ENCODE measurements at regions not wholly inside any gene's neighbourhood (a gene's known extent, or its start where the extent isn't known, plus 50 kb on each side); places are given as distances from the start of the nearest gene placed in this dataset.

DNA sequence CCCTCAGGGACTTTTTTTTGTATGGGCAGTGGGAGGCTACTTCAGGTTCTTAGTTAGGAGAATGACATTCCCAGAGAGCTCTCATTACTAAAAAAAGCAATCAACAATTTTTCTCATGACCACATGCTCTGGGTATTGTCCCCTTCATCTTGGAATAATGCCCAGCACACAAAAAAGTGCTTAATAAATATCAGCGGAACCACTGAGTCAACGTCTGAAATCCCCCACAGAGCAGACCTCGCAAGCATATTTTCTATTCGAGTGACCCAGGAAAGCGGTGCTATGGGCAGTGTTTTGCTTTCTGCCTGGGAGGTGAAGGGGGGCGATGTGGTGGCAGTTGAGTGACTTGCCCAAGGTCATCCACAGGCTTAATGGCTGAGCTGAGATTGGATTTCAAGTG, 493.4 kb upstream of the ZMIZ1 start:
- Histone ChIP-seq H4K91ac (ENCODE audit: low read depth, low read length, poor library complexity) (no peak overlapping the region), H3K9me3 (replicated peaks in 1 of 2; ENCODE audit: control insufficient read depth in 2 of 2, insufficient read depth in 1 of 2, low read depth in 1 of 2, low read length in 2 of 2) (no peaks in the 10 kb centered on the region), H2BK15ac (ENCODE audit: low read length) (no peak overlapping the region), H3K4ac (ENCODE audit: low read length) (no peak overlapping the region), H2AFZ (ENCODE audit: low read length) (no peak overlapping the region), H2BK12ac (ENCODE audit: low read length) (no peak overlapping the region), H2BK120ac (ENCODE audit: low read depth, low read length) (no peak overlapping the region), H4K8ac (ENCODE audit: low read depth, low read length) (no peak overlapping the region), H3K27me3 (ENCODE audit: control insufficient read depth in 3 of 3, insufficient read depth in 3 of 3, low read depth in 1 of 3, low read length in 3 of 3) (no peaks in the 10 kb centered on the region), H3K79me1 (ENCODE audit: low read depth, low read length) (no peaks in the 10 kb centered on the region), H2AK5ac (ENCODE audit: low read depth, low read length) (no peak overlapping the region), H3K27ac (replicated peaks; ENCODE audit: low read length) (no peak overlapping the region), H3K4me3 (ENCODE audit: low read length in 2 of 2) (no peak overlapping the region), H2BK5ac (ENCODE audit: low read length) (no peak overlapping the region), H3K36me3 (replicated peaks in 1 of 2; ENCODE audit: control insufficient read depth in 2 of 2, insufficient read depth in 2 of 2, low read length in 2 of 2) (no peaks in the 10 kb centered on the region), H3K18ac (ENCODE audit: low read length) (no peak overlapping the region), H3K23ac (ENCODE audit: low read depth, low read length, poor library complexity) (no peak overlapping the region), H3K9ac (ENCODE audit: low read depth, low read length, poor library complexity) (no peak overlapping the region), H3K4me2 (ENCODE audit: insufficient read depth, low read length, poor library complexity, severe bottlenecking) (no peak overlapping the region), H3K4me1 (ENCODE audit: control insufficient read depth in 2 of 2, insufficient read depth in 1 of 2, low read depth in 1 of 2, low read length in 2 of 2) (peaks cover 5 to 7% of the 10 kb centered on the region in 2 donors), H3K14ac (ENCODE audit: low read length) (no peak overlapping the region)
- DNase-seq (ENCODE audit: low spot score), result no peak
- no CpG with 5 or more reads among the region's 6 CpGs for WGBS, 2 donors (ENCODE audit: extremely low coverage in 2 of 2, insufficient read length in 2 of 2, insufficient replicate concordance in 1 of 2)

DNA sequence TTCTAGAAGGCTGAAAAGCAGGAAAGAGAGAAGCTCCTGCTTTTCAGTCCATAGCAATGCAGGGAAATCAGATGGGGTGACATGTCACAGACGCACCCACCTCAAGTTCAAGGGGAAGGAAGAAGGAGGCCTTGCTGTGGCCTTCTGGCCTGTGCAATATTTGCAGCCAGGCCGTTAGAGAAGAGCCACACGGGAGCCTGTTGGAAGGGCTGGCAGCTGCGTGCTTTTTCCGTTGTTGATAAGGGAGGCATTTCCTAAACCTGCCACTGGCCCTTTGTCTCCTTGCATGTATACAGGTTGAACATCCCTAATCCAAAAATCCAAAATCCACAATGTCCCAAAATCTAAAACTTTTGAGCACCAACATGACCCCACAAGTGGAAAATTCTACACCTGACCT, 492.5 kb upstream of the ZMIZ1 start:
- no peak overlapping the region for H3K14ac ChIP-seq (ENCODE audit: low read length)

DNA sequence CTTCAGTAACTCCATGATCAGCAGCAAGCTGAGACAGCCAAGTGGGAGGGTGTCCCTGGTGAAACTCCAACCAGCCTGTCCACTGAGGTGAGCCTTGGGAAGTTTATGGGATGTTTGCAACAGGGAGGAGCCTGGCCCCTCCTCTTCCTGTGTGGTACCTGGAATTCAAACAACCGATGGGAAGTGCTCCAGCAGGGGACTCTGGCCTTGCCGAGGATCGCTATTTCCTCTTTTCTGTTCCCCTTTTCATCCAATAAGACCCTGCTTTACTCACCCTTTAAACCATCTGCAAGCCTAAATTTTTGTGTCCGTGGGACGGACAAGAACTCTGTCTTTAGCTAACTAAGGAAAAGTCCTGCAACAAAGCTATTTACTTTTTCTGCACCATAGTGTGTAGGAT, 491.1 kb upstream of the ZMIZ1 start:
- H3K4ac ChIP-seq (ENCODE audit: low read length), result no peak overlapping the region
- DNase-seq (ENCODE audit: low spot score), result no peak

More for the DNA sequence above, 492.5 kb upstream of the ZMIZ1 start:
- Histone ChIP-seq H3K27ac (replicated peaks; ENCODE audit: low read length) (no peak overlapping the region), H3K23ac (ENCODE audit: low read depth, low read length, poor library complexity) (no peak overlapping the region), H3K9me3 (replicated peaks in 1 of 2; ENCODE audit: control insufficient read depth in 2 of 2, insufficient read depth in 1 of 2, low read depth in 1 of 2, low read length in 2 of 2) (no peaks in the 10 kb centered on the region), H3K4ac (ENCODE audit: low read length) (no peak overlapping the region), H2BK12ac (ENCODE audit: low read length) (no peak overlapping the region), H2BK5ac (ENCODE audit: low read length) (no peak overlapping the region), H3K4me3 (ENCODE audit: low read length in 2 of 2) (no peak overlapping the region), H3K79me1 (ENCODE audit: low read depth, low read length) (no peaks in the 10 kb centered on the region), H2AK5ac (ENCODE audit: low read depth, low read length) (no peak overlapping the region), H2BK15ac (ENCODE audit: low read length) (no peak overlapping the region), H2BK120ac (ENCODE audit: low read depth, low read length) (no peak overlapping the region), H3K27me3 (ENCODE audit: control insufficient read depth in 3 of 3, insufficient read depth in 3 of 3, low read depth in 1 of 3, low read length in 3 of 3) (no peaks in the 10 kb centered on the region), H3K36me3 (replicated peaks in 1 of 2; ENCODE audit: control insufficient read depth in 2 of 2, insufficient read depth in 2 of 2, low read length in 2 of 2) (no peaks in the 10 kb centered on the region), H4K8ac (ENCODE audit: low read depth, low read length) (no peak overlapping the region), H2AFZ (ENCODE audit: low read length) (no peak overlapping the region), H3K18ac (ENCODE audit: low read length) (no peak overlapping the region), H4K91ac (ENCODE audit: low read depth, low read length, poor library complexity) (no peak overlapping the region), H3K9ac (ENCODE audit: low read depth, low read length, poor library complexity) (no peak overlapping the region), H3K4me1 (ENCODE audit: control insufficient read depth in 2 of 2, insufficient read depth in 1 of 2, low read depth in 1 of 2, low read length in 2 of 2) (peaks cover 5 to 7% of the 10 kb centered on the region in 2 donors), H3K4me2 (ENCODE audit: insufficient read depth, low read length, poor library complexity, severe bottlenecking) (no peak overlapping the region)
- DNase-seq (ENCODE audit: low spot score), result no peak
- WGBS, 2 donors (ENCODE audit: extremely low coverage in 2 of 2, insufficient read length in 2 of 2, insufficient replicate concordance in 1 of 2), result no CpG with 5 or more reads among the region's 5 CpGs

DNA sequence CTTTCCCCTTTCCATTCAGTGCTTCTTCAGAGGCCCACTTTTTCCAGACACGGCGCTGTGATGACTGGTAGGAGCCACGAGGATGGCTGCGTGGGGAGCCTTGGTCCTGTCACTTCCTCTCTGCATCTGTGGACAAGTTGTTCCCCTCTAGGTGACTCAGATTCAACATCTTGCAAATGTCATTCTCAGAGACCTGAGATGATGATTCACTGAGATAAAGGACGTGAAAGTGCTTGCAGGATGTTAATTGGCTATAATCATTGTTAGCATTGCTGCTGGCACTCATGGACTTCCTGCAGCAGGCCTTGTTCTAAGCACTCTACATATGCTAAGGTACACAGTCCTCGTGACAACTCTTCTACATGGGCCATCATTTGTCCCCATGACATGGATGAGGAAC, 489.8 kb upstream of the ZMIZ1 start:
- Histone ChIP-seq H2AFZ (ENCODE audit: low read length) (no peak overlapping the region), H2BK12ac (ENCODE audit: low read length) (no peak overlapping the region), H3K27me3 (ENCODE audit: control insufficient read depth in 3 of 3, insufficient read depth in 3 of 3, low read depth in 1 of 3, low read length in 3 of 3) (no peaks in the 10 kb centered on the region), H4K91ac (ENCODE audit: low read depth, low read length, poor library complexity) (no peak overlapping the region), H4K8ac (ENCODE audit: low read depth, low read length) (no peak overlapping the region), H3K27ac (replicated peaks; ENCODE audit: low read length) (no peak overlapping the region), H3K9ac (ENCODE audit: low read depth, low read length, poor library complexity) (no peak overlapping the region), H3K9me3 (replicated peaks in 1 of 2; ENCODE audit: control insufficient read depth in 2 of 2, insufficient read depth in 1 of 2, low read depth in 1 of 2, low read length in 2 of 2) (no peaks in the 10 kb centered on the region), H2BK15ac (ENCODE audit: low read length) (no peak overlapping the region), H2BK120ac (ENCODE audit: low read depth, low read length) (no peak overlapping the region), H3K79me1 (ENCODE audit: low read depth, low read length) (no peaks in the 10 kb centered on the region), H3K14ac (ENCODE audit: low read length) (no peak overlapping the region), H3K23ac (ENCODE audit: low read depth, low read length, poor library complexity) (no peak overlapping the region), H2AK5ac (ENCODE audit: low read depth, low read length) (no peak overlapping the region), H3K4me2 (ENCODE audit: insufficient read depth, low read length, poor library complexity, severe bottlenecking) (no peak overlapping the region), H3K4me3 (ENCODE audit: low read length in 2 of 2) (no peak overlapping the region), H3K18ac (ENCODE audit: low read length) (no peak overlapping the region), H3K4ac (ENCODE audit: low read length) (no peak overlapping the region), H2BK5ac (ENCODE audit: low read length) (no peak overlapping the region), H3K4me1 (ENCODE audit: control insufficient read depth in 2 of 2, insufficient read depth in 1 of 2, low read depth in 1 of 2, low read length in 2 of 2) (peaks cover 5 to 7% of the 10 kb centered on the region in 2 donors), H3K36me3 (replicated peaks in 1 of 2; ENCODE audit: control insufficient read depth in 2 of 2, insufficient read depth in 2 of 2, low read length in 2 of 2) (no peaks in the 10 kb centered on the region)
- WGBS, 2 donors (ENCODE audit: extremely low coverage in 2 of 2, insufficient read length in 2 of 2, insufficient replicate concordance in 1 of 2), result no CpG with 5 or more reads among the region's 6 CpGs
- DNase-seq (ENCODE audit: low spot score), result no peak

More for the DNA sequence above, 491.1 kb upstream of the ZMIZ1 start:
- Histone ChIP-seq H2BK12ac (ENCODE audit: low read length) (no peak overlapping the region), H3K4me2 (ENCODE audit: insufficient read depth, low read length, poor library complexity, severe bottlenecking) (no peak overlapping the region), H3K36me3 (replicated peaks in 1 of 2; ENCODE audit: control insufficient read depth in 2 of 2, insufficient read depth in 2 of 2, low read length in 2 of 2) (no peaks in the 10 kb centered on the region), H3K4me3 (ENCODE audit: low read length in 2 of 2) (no peak overlapping the region), H3K14ac (ENCODE audit: low read length) (no peak overlapping the region), H4K8ac (ENCODE audit: low read depth, low read length) (no peak overlapping the region), H3K79me1 (ENCODE audit: low read depth, low read length) (no peaks in the 10 kb centered on the region), H3K27ac (replicated peaks; ENCODE audit: low read length) (no peak overlapping the region), H2AFZ (ENCODE audit: low read length) (peak overlapping the region; percentile 53), H2BK5ac (ENCODE audit: low read length) (no peak overlapping the region), H2BK120ac (ENCODE audit: low read depth, low read length) (no peak overlapping the region), H3K27me3 (ENCODE audit: control insufficient read depth in 3 of 3, insufficient read depth in 3 of 3, low read depth in 1 of 3, low read length in 3 of 3) (no peaks in the 10 kb centered on the region), H3K18ac (ENCODE audit: low read length) (no peak overlapping the region), H3K9ac (ENCODE audit: low read depth, low read length, poor library complexity) (no peak overlapping the region), H4K91ac (ENCODE audit: low read depth, low read length, poor library complexity) (no peak overlapping the region), H3K9me3 (replicated peaks in 1 of 2; ENCODE audit: control insufficient read depth in 2 of 2, insufficient read depth in 1 of 2, low read depth in 1 of 2, low read length in 2 of 2) (no peaks in the 10 kb centered on the region), H3K23ac (ENCODE audit: low read depth, low read length, poor library complexity) (no peak overlapping the region), H2BK15ac (ENCODE audit: low read length) (no peak overlapping the region), H2AK5ac (ENCODE audit: low read depth, low read length) (no peak overlapping the region), H3K4me1 (ENCODE audit: control insufficient read depth in 2 of 2, insufficient read depth in 1 of 2, low read depth in 1 of 2, low read length in 2 of 2) (peaks cover 5 to 7% of the 10 kb centered on the region in 2 donors)
- WGBS, 2 donors (ENCODE audit: extremely low coverage in 2 of 2, insufficient read length in 2 of 2, insufficient replicate concordance in 1 of 2), result no CpG with 5 or more reads among the region's 5 CpGs

Data from neuronal stem cell (in vitro differentiated cells).